MCF 10A (cell line): ENCODE measurements at regions not wholly inside any gene's neighbourhood (a gene's known extent, or its start where the extent isn't known, plus 50 kb on each side); places are given as distances from the start of the nearest gene placed in this dataset.

Experiments used
- BruUV-seq: library from RNA; stranded (reverse); fragments of 400-500 nt; replicated peaks from 2 replicates; lab custom pipeline; 2021; lab: Mats Ljungman, UMichigan
- CTCF ChIA-PET: fragments of 300-600 bp; sonication (Branson Sonifier 250); formaldehyde crosslinking; extraction: SDS; loops from one replicate; lab custom pipeline; 2021; ENCODE audit warnings: antibody characterized with exemption, inconsistent platforms; lab: Yijun Ruan, JAX
- POLR2A ChIA-PET: fragments of 300-600, 350-650 bp; sonication (Branson Sonifier 250); formaldehyde crosslinking; extraction: SDS; loops from one replicate; lab custom pipeline; 2020; ENCODE audit warnings: antibody characterized with exemption, inconsistent platforms; lab: Yijun Ruan, JAX
- DNase-seq: peaks from one replicate; pipeline ENCODE4 v3.0.0-alpha.2; 2018; ENCODE audit not compliant: unreplicated experiment
- H3K27ac Mint-ChIP-seq: one replicate; pipeline ENCODE4 v1.8.0; 2022; ENCODE audit warnings: mild to moderate bottlenecking, low read depth, mixed read lengths; ENCODE audit not compliant: unreplicated experiment
- H3K27me3 Mint-ChIP-seq: one replicate; pipeline ENCODE4 v1.8.0; 2022; ENCODE audit warnings: mixed read lengths; ENCODE audit not compliant: insufficient read depth, unreplicated experiment
- H3K36me3 Mint-ChIP-seq: one replicate; pipeline ENCODE4 v1.8.0; 2022; ENCODE audit warnings: mild to moderate bottlenecking, moderate library complexity, mixed read lengths; ENCODE audit not compliant: insufficient read depth, unreplicated experiment
- H3K4me1 Mint-ChIP-seq: one replicate; pipeline ENCODE4 v1.8.0; 2022; ENCODE audit warnings: mixed read lengths; ENCODE audit not compliant: insufficient read depth, unreplicated experiment
- H3K4me3 Mint-ChIP-seq: one replicate; pipeline ENCODE4 v1.8.0; 2022; ENCODE audit warnings: mild to moderate bottlenecking, moderate library complexity, mixed read lengths; ENCODE audit not compliant: unreplicated experiment
- H3K9me3 Mint-ChIP-seq: one replicate; pipeline ENCODE4 v1.8.0; 2022; ENCODE audit warnings: mixed read lengths; ENCODE audit not compliant: unreplicated experiment
- intact Hi-C: fragments of 100-400 bp; cut with micrococcal nuclease; formaldehyde crosslinking; loops from 2 replicates; pipeline ENCODE4 v1.14.1; 2022
- TF ChIP-seq, protein P1 (sequence below): fragments of 200-600 bp; IDR thresholded peaks from one replicate; pipeline ENCODE4 v1.8.0; 2022; ENCODE audit warnings: antibody characterized with exemption, mild to moderate bottlenecking; ENCODE audit not compliant: unreplicated experiment

GRCh38 chr10:101292194-101293006 lies 61.6 kb upstream of the BTRC start:
- CTCF ChIA-PET, result interaction anchor here (0.6 to 6.5 kb wide), 18 partner anchors 12 to 293 kb away, joined by 3 to 58 read pairs (median 4); no protein-coding TSS in a partner anchor
- BruUV-seq, result no TSS peak
- POLR2A ChIA-PET, result interaction anchor here (2.0 kb wide), 1 partner anchor 16 kb away, joined by 5 read pairs; no protein-coding TSS in a partner anchor
- peaks cover 45% of the 10 kb centered on the region for H3K27me3 Mint-ChIP-seq
- no peak for DNase-seq
- H3K27ac Mint-ChIP-seq, result no peak overlapping the region
- peaks cover 7% of the 10 kb centered on the region for H3K4me1 Mint-ChIP-seq
- no peaks in the 10 kb centered on the region for H3K9me3 Mint-ChIP-seq
- intact Hi-C loops, result no loop called here
- no peaks in the 10 kb centered on the region for H3K36me3 Mint-ChIP-seq
- TF ChIP-seq, protein P1, sequence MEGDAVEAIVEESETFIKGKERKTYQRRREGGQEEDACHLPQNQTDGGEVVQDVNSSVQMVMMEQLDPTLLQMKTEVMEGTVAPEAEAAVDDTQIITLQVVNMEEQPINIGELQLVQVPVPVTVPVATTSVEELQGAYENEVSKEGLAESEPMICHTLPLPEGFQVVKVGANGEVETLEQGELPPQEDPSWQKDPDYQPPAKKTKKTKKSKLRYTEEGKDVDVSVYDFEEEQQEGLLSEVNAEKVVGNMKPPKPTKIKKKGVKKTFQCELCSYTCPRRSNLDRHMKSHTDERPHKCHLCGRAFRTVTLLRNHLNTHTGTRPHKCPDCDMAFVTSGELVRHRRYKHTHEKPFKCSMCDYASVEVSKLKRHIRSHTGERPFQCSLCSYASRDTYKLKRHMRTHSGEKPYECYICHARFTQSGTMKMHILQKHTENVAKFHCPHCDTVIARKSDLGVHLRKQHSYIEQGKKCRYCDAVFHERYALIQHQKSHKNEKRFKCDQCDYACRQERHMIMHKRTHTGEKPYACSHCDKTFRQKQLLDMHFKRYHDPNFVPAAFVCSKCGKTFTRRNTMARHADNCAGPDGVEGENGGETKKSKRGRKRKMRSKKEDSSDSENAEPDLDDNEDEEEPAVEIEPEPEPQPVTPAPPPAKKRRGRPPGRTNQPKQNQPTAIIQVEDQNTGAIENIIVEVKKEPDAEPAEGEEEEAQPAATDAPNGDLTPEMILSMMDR, result no peak
- peak overlapping the region; percentile 71 for H3K4me3 Mint-ChIP-seq

DNA sequence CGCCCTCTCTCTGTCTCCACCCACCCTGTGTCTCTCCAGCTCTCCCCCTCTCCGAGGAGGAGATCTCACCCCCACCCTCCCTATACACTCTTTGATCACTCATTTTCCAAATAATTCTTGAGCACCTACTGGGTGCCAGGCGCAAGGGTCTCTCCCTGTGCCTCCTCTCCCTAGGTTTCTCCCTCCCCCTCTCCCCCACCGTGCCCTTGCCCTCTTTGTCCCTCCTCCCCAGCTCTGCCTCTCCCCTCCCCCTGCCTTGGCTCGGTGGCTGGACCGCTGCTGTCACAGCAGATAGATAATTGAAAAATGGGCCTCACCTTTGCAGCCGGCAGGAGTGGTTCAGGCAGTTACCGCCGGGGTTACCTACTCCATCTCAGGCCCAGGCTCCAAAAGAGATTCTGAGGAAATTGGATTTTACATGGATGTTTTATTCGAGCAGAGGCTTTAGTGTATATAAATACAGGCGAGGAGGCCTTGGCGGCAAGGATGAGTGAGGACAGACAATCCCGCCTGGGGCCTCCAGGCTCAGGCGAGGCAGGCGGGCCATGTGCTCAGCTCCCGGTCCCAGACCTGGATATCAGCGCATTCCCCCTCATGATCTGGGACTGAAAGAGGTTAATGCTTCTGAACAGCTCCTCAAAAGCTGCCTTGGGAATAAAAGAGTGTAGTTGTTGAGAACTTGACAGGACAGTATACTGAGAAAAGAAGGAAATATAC lies 60.8 kb upstream of the BTRC start:
- ChIA-PET POLR2A (interaction anchor here (1.2 to 2.0 kb wide), 2 partner anchors 15 to 16 kb away, joined by 3 to 5 read pairs; no protein-coding TSS in a partner anchor), CTCF (interaction anchor here (0.7 to 6.5 kb wide), 10 partner anchors 13 to 278 kb away, joined by 3 to 58 read pairs (median 5); no protein-coding TSS in a partner anchor)
- Mint-ChIP-seq H3K36me3 (no peaks in the 10 kb centered on the region), H3K4me3 (peak overlapping the region; percentile 71), H3K4me1 (peaks cover 7% of the 10 kb centered on the region), H3K27ac (no peak overlapping the region), H3K27me3 (peaks cover 53% of the 10 kb centered on the region), H3K9me3 (no peaks in the 10 kb centered on the region)
- no peak for DNase-seq
- BruUV-seq, result no TSS peak
- TF ChIP-seq, protein P1, result no peak
- intact Hi-C loops, result no loop called here

- CTCF ChIA-PET, result interaction anchor here (0.7 to 6.5 kb wide), 3 partner anchors 79 to 441 kb away, joined by 6 to 58 read pairs (median 6); no protein-coding TSS in a partner anchor
- H3K27me3 Mint-ChIP-seq, result peaks cover 61% of the 10 kb centered on the region
- H3K4me3 Mint-ChIP-seq, result no peak overlapping the region
Observed at GRCh38 chr10:101294109-101294508, 59.9 kb upstream of the BTRC start.

More at GRCh38 chr10:101294109-101294508, 59.9 kb upstream of the BTRC start:
- intact Hi-C loops, result no loop called here
- Mint-ChIP-seq H3K27ac (no peak overlapping the region), H3K4me1 (peaks cover 7% of the 10 kb centered on the region), H3K36me3 (no peaks in the 10 kb centered on the region), H3K9me3 (no peaks in the 10 kb centered on the region)
- POLR2A ChIA-PET, result interaction anchor here (0.6 to 1.2 kb wide), 2 partner anchors 15 to 255 kb away, joined by 3 read pairs; no protein-coding TSS in a partner anchor
- DNase-seq, result no peak
- TF ChIP-seq, protein P1, result no peak
- BruUV-seq, result no TSS peak
